ENCODE measurements at regions not wholly inside any gene's neighbourhood (a gene's known extent, or its start where the extent isn't known, plus 50 kb on each side); places are given as distances from the start of the nearest gene placed in this dataset.

DNA sequence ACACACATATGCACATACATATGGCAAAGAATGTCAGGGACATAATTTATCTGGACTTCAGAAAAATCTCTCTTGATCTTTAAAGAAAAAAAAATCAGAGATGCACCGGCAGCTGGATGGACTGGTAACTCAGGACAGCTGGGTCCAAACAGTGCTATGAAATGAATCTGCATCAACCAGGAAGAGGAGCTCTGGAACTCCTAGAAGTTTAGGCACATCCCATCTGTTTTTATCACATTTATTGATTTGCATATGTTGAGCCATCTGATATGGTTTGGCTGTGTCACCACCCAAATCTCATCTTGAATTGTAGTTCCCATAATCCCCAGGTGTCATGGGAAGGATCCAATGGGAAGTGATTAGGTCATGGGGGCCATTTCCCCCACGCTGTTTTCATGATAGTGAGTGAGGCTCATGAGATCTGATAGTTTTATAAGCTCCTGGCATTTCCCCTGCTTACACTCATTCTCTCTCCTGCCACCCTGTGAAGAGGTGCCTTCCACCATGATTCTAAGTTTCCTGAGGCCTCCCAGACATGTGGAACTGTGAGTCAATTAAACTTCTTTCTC is 87.7 kb upstream of the AKIP1 start:
- TF ChIP-seq POLR2AphosphoS5 (IDR thresholded peaks at IDR 0.05; ENCODE audit: low read depth, low read length) (no peak), SIN3A (IDR thresholded peaks at IDR 0.05; ENCODE audit: borderline replicate concordance, insufficient read depth, low read length) (no peak)
